A549 (cell line): ENCODE measurements at regions not wholly inside any gene's neighbourhood (a gene's known extent, or its start where the extent isn't known, plus 50 kb on each side); places are given as distances from the start of the nearest gene placed in this dataset.

Experiments
- CBX8 ChIP-seq: fragments of 200-600 bp; sonication (generic); IDR thresholded peaks from 2 replicates; pipeline ENCODE4 v1.6.1; 2016
- CEBPB ChIP-seq, 2 experiments: fragments of >200 bp in 1 of 2; sonication (Bioruptor Twin) in 1 of 2; formaldehyde crosslinking in 1 of 2; IDR thresholded peaks; 2 replicates each; pipeline ENCODE4 v1.6.1; 2012 to 2016
- HDAC2 ChIP-seq: fragments of 200-600 bp; sonication (generic); IDR thresholded peaks from 2 replicates; pipeline ENCODE4 v1.6.1; 2016
- HOXB13 ChIP-seq: fragments of 250-450 bp; sonication (Bioruptor Pico); IDR thresholded peaks from 2 replicates; pipeline ENCODE4 v1.5.0; 2020; ENCODE audit warnings: low read depth, mild to moderate bottlenecking, moderate library complexity
- MAFK ChIP-seq: fragments of 450-650 bp; IDR thresholded peaks from 2 replicates; pipeline ENCODE4 v1.6.1; 2014; ENCODE audit not compliant: partially characterized antibody
- POLR2A ChIP-seq: IDR thresholded peaks from 2 replicates; pipeline ENCODE4 v1.6.1; 2012; ENCODE audit warnings: mild to moderate bottlenecking, low read length
- SMC3 ChIP-seq: fragments of >200 bp; sonication (Bioruptor Twin); formaldehyde crosslinking; IDR thresholded peaks from 3 replicates; pipeline ENCODE4 v1.6.1; 2018; ENCODE audit warnings: inconsistent platforms
- SREBF2 ChIP-seq: fragments of 450-650 bp; IDR thresholded peaks from 2 replicates; pipeline ENCODE4 v1.6.1; 2014; ENCODE audit warnings: mild to moderate bottlenecking, moderate library complexity
- TF ChIP-seq, protein P1 (sequence below): fragments of >200 bp; sonication (Bioruptor Twin); formaldehyde crosslinking; IDR thresholded peaks from 3 replicates; pipeline ENCODE4 v1.5.1; 2016
- TF ChIP-seq, protein P2 (sequence below): fragments of 200-600 bp; sonication (generic); IDR thresholded peaks from 2 replicates; pipeline ENCODE4 v1.6.1; 2016; ENCODE audit warnings: antibody characterized with exemption, mild to moderate bottlenecking, moderate library complexity
- TF ChIP-seq, protein P3 (sequence below): fragments of 250-450 bp; sonication (Bioruptor Pico); IDR thresholded peaks from 2 replicates; pipeline ENCODE4 v1.5.0; 2021; ENCODE audit warnings: mild to moderate bottlenecking, moderate library complexity, borderline replicate concordance
- TF ChIP-seq, protein P4 (sequence below): IDR thresholded peaks from 2 replicates; pipeline ENCODE4 v1.6.1; 2012

DNA sequence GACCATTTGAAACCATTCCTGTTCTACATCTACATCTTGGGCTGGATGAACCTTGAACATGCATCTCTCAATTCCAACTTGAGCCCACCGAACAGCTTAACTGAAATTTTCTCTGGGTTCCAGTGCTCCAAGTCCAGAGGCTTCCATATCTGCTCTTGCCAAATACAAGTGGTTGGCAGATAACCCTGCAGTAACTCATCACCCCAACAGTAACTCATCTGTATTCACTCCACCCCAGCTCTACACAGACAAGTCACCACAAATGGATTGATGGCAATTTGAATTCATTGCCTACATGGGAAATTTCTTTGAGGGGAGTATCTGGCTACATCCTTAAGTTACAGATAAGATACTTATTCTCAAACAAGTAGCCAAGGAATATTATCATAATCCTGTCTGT is 502.4 kb upstream of the TNP1 start:
- TF ChIP-seq MAFK (no peak), HOXB13 (CRISPR knock-in tag) (no peak), POLR2A (no peak), CBX8 (no peak), CEBPB (IDR thresholded peaks at IDR 0.05) (no peak), SREBF2 (no peak), HDAC2 (no peak), SMC3 (no peak)
- TF ChIP-seq, protein P1, sequence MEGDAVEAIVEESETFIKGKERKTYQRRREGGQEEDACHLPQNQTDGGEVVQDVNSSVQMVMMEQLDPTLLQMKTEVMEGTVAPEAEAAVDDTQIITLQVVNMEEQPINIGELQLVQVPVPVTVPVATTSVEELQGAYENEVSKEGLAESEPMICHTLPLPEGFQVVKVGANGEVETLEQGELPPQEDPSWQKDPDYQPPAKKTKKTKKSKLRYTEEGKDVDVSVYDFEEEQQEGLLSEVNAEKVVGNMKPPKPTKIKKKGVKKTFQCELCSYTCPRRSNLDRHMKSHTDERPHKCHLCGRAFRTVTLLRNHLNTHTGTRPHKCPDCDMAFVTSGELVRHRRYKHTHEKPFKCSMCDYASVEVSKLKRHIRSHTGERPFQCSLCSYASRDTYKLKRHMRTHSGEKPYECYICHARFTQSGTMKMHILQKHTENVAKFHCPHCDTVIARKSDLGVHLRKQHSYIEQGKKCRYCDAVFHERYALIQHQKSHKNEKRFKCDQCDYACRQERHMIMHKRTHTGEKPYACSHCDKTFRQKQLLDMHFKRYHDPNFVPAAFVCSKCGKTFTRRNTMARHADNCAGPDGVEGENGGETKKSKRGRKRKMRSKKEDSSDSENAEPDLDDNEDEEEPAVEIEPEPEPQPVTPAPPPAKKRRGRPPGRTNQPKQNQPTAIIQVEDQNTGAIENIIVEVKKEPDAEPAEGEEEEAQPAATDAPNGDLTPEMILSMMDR = no peak
- TF ChIP-seq, protein P2, sequence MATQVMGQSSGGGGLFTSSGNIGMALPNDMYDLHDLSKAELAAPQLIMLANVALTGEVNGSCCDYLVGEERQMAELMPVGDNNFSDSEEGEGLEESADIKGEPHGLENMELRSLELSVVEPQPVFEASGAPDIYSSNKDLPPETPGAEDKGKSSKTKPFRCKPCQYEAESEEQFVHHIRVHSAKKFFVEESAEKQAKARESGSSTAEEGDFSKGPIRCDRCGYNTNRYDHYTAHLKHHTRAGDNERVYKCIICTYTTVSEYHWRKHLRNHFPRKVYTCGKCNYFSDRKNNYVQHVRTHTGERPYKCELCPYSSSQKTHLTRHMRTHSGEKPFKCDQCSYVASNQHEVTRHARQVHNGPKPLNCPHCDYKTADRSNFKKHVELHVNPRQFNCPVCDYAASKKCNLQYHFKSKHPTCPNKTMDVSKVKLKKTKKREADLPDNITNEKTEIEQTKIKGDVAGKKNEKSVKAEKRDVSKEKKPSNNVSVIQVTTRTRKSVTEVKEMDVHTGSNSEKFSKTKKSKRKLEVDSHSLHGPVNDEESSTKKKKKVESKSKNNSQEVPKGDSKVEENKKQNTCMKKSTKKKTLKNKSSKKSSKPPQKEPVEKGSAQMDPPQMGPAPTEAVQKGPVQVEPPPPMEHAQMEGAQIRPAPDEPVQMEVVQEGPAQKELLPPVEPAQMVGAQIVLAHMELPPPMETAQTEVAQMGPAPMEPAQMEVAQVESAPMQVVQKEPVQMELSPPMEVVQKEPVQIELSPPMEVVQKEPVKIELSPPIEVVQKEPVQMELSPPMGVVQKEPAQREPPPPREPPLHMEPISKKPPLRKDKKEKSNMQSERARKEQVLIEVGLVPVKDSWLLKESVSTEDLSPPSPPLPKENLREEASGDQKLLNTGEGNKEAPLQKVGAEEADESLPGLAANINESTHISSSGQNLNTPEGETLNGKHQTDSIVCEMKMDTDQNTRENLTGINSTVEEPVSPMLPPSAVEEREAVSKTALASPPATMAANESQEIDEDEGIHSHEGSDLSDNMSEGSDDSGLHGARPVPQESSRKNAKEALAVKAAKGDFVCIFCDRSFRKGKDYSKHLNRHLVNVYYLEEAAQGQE = no peak
- TF ChIP-seq, protein P3, sequence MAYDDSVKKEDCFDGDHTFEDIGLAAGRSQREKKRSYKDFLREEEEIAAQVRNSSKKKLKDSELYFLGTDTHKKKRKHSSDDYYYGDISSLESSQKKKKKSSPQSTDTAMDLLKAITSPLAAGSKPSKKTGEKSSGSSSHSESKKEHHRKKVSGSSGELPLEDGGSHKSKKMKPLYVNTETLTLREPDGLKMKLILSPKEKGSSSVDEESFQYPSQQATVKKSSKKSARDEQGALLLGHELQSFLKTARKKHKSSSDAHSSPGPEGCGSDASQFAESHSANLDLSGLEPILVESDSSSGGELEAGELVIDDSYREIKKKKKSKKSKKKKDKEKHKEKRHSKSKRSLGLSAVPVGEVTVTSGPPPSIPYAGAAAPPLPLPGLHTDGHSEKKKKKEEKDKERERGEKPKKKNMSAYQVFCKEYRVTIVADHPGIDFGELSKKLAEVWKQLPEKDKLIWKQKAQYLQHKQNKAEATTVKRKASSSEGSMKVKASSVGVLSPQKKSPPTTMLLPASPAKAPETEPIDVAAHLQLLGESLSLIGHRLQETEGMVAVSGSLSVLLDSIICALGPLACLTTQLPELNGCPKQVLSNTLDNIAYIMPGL = no peak
- TF ChIP-seq, protein P4, sequence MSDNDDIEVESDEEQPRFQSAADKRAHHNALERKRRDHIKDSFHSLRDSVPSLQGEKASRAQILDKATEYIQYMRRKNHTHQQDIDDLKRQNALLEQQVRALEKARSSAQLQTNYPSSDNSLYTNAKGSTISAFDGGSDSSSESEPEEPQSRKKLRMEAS = no peak
